ENCODE measurements at regions not wholly inside any gene's neighbourhood (a gene's known extent, or its start where the extent isn't known, plus 50 kb on each side); places are given as distances from the start of the nearest gene placed in this dataset.

DNA sequence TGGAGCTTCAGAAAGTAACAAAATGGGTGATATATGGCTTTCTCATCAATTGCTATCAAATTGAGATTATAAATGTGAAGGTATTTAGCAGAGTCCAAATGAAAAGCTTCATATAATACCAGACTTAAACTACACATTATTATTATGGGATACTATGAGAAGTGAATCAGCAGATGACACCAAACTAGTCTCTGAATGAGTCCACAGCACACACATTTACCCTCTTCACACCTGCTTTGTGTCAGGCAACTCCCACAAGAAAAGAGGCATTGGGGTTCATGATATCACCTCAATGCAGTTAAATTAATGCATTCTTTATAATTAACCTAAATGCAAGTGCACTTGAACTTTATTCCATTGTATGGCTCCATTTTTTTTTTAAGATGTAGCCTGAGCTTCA, 330.5 kb downstream of the BCL11B start:
- no peak for TF ChIP-seq ZFX (IDR thresholded peaks at IDR 0.05)
- TF ChIP-seq, protein P1, sequence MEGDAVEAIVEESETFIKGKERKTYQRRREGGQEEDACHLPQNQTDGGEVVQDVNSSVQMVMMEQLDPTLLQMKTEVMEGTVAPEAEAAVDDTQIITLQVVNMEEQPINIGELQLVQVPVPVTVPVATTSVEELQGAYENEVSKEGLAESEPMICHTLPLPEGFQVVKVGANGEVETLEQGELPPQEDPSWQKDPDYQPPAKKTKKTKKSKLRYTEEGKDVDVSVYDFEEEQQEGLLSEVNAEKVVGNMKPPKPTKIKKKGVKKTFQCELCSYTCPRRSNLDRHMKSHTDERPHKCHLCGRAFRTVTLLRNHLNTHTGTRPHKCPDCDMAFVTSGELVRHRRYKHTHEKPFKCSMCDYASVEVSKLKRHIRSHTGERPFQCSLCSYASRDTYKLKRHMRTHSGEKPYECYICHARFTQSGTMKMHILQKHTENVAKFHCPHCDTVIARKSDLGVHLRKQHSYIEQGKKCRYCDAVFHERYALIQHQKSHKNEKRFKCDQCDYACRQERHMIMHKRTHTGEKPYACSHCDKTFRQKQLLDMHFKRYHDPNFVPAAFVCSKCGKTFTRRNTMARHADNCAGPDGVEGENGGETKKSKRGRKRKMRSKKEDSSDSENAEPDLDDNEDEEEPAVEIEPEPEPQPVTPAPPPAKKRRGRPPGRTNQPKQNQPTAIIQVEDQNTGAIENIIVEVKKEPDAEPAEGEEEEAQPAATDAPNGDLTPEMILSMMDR (conservative IDR thresholded peaks at IDR 0.05): no peak

GRCh38 chr14:98943907-98944306, 328.1 kb downstream of the BCL11B start:
- H3K27ac ChIP-seq: no peak overlapping the region
- TF ChIP-seq ZFX (IDR thresholded peaks at IDR 0.05): no peak
- TF ChIP-seq, protein P1 (conservative IDR thresholded peaks at IDR 0.05): no peak

More for the DNA sequence above, 330.5 kb downstream of the BCL11B start:
- H3K27ac ChIP-seq: no peak overlapping the region

DNA sequence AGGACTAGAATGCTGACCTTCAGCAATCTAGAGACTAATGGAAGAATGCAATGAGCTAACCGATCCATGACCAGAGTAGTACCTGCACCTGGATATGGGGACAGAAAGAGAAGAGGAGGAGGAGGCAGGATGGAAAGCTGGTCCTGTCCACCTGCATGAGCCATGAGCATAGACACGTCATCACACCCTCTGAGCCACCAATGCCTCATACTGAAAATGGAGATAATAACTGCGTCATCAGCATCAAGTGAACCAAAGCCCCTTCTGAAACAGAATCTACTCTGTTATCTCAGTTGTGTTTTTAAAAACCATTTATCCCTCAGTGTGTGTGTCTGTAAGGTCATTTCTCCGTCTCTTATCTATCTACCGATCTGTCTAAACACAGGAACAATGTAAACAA, 327.0 kb downstream of the BCL11B start:
- TF ChIP-seq, protein P1 (conservative IDR thresholded peaks at IDR 0.05): no peak
- no peak for TF ChIP-seq ZFX (IDR thresholded peaks at IDR 0.05)
- H3K27ac ChIP-seq: no peak overlapping the region

DNA sequence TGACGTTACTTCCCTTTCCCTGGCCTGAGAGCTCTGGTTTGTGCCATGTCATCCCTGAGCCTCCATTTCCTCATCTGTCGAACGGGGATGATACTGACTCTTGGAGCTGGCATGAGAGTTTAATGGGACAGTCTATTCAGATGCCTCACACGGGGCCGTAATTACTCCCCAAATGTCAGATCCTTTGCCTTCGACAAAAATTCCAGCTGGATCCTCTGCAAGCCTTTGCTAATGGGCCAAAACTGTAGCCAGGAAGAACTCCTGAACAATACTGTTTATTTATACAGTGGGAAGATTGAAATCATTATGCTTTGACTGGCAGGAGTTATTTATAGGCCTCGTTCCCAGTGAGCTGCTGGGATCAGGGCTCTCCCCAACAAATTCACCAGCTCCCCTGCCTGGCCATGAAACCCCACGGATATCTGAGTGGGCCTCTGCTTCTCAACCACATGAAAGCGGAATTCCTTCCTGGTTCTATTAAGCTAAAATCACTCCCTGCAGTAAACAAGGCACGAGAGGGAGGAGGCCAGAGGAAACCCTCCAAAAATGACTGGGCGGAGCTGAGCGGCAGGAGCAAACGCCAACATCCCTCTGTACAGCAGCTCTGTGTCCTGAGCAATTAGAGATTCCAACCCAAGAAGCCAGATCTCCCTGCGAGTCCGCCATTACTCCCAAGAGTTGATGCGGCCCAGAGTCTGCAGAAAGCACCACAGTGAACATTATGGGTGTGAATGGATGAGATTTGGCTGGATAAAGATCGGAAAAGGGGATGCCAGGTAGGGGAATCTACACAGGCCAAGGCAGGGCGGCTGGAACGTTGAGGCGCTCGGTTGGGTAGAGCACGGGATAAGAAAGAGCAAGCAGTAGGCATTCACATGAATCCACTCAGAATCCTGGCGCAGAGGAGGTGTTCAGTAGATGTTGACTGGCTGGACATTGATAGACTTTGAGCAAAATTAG, 326.1 kb downstream of the BCL11B start:
- no peak overlapping the region for H3K27ac ChIP-seq
- TF ChIP-seq, protein P1 (conservative IDR thresholded peaks at IDR 0.05): no peak
- no peak for TF ChIP-seq ZFX (IDR thresholded peaks at IDR 0.05)

- no peak overlapping the region; the same call in 1 of the 2 replicates for H3K27ac ChIP-seq
- TF ChIP-seq ZFX (IDR thresholded peaks at IDR 0.05): no peak
- TF ChIP-seq, protein P1 (conservative IDR thresholded peaks at IDR 0.05): no peak
These were observed 325.1 kb downstream of the BCL11B start for GRCh38 chr14:98946940-98947339.

DNA sequence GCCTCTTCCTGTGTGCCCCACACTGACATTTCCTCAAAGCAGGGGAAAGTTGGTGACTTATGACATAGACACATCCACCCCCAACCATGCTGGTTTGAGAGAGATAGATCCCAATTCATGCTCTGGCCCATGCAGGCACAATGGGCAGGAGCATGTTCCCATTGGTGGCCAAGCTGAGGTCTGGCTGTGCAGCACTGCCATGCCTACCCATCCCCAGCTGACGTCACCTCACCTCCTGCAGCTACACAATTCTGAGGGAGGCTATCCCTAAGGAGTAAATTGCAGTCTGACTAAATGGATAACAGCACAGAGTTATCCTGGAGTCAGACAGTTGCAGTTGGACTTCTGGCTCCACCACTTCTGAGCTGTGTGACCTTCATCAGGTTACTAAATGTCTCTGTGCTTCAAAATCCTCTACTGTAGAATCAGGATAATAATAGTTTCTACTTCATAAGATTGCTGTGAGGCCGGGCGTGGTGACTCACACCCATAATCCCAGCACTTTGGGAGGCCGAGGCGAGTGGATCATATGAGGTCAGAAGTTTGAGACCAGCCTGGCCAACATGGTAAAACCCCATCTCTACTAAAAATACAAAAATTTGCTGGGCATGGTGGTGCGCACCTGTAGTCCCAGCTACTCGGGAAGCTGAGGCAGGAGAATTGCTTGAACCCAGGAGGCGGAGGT, 323.9 kb downstream of the BCL11B start:
- TF ChIP-seq, protein P1 (conservative IDR thresholded peaks at IDR 0.05): no peak
- no peak for TF ChIP-seq ZFX (IDR thresholded peaks at IDR 0.05)
- H3K27ac ChIP-seq: no peak overlapping the region

DNA sequence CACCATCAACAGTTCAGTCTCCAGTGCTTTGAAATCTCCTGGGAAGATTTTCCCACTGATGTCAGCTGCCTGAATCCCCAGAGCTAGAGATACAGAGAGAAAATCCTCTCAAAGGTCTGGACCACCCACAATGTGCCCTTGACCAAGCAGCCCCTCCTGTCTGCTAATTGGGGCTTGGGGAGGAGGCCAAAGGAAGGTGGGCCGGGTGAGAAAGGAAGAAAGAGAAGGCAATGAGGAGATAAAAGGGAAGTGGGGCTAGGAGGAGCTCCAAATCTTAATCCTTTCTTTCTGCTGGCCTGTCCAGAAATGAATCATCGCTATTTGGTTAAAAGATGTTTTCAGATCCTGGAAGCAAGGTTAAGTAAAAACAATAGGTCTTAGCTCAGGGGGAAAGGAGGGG, 322.9 kb downstream of the BCL11B start:
- no peak overlapping the region for H3K27ac ChIP-seq
- TF ChIP-seq, protein P1 (conservative IDR thresholded peaks at IDR 0.05): no peak
- no peak for TF ChIP-seq ZFX (IDR thresholded peaks at IDR 0.05)
